Stomach (tissue), 8 donors: ENCODE measurements at regions not wholly inside any gene's neighbourhood (a gene's known extent, or its start where the extent isn't known, plus 50 kb on each side); places are given as distances from the start of the nearest gene placed in this dataset.

ENCODE experiments used
- DNase-seq, 2 donors: peaks; one replicate each; pipeline versions ENCODE4 v3.0.0 to v3.0.0-alpha.2; 2013 to 2019
- H3K27ac ChIP-seq, 5 donors: fragments of 200-600 bp in 4 of 5; sonication (generic) in 4 of 5; one replicate each; pipeline ENCODE4 v1.5.1; 2013 to 2019; ENCODE audit warnings: mild to moderate bottlenecking in 1 of 5, moderate library complexity in 1 of 5
- H3K27me3 ChIP-seq, 3 donors: fragments of 200-600 bp; sonication (generic); one replicate each; pipeline ENCODE4 v1.5.1; 2017 to 2019; ENCODE audit warnings: mixed run types in 1 of 3
- H3K36me3 ChIP-seq, 4 donors: fragments of 200-600 bp; sonication (generic); 1 replicate in 3 of 4; 2 replicates in 1 of 4; pipeline ENCODE4 v1.5.1; 2016 to 2019
- H3K4me1 ChIP-seq, 4 donors: fragments of 200-600 bp; sonication (generic); one replicate each; pipeline ENCODE4 v1.5.1; 2016 to 2019
- H3K4me3 ChIP-seq, 4 donors: fragments of 200-600 bp; sonication (generic) in 3 of 4; one replicate each; pipeline ENCODE4 v1.5.1; 2016 to 2019; ENCODE audit warnings: mild to moderate bottlenecking in 1 of 4
- H3K9me3 ChIP-seq, 4 donors: fragments of 200-600 bp; sonication (generic); one replicate each; pipeline ENCODE4 v1.5.1; 2016 to 2019
- CTCF ChIP-seq, 7 experiments: fragments of 450-650 bp in 4 of 7; fragments of 200-600 bp in 3 of 7; sonication (generic) in 3 of 7; IDR thresholded peaks; one replicate each; pipeline ENCODE4 v1.5.1; 2016 to 2019; ENCODE audit warnings: antibody characterized with exemption in 7 of 7, control low read depth in 2 of 7, mild to moderate bottlenecking in 1 of 7
- EP300 ChIP-seq: sonication (generic); formaldehyde crosslinking; IDR thresholded peaks from one replicate; pipeline ENCODE4 v1.6.1; 2017; ENCODE audit warnings: antibody characterized with exemption
- POLR2A ChIP-seq, 4 donors: fragments of 450-650 bp; IDR thresholded peaks; one replicate each; pipeline ENCODE4 v1.6.1; 2016; ENCODE audit warnings: antibody characterized with exemption in 4 of 4, control low read depth in 2 of 4, mild to moderate bottlenecking in 1 of 4, moderate library complexity in 1 of 4
- POLR2AphosphoS5 ChIP-seq, 3 donors: sonication (generic); formaldehyde crosslinking; IDR thresholded peaks; one replicate each; pipeline ENCODE4 v1.6.1; 2016; ENCODE audit warnings: antibody characterized with exemption in 3 of 3
- WGBS, 5 donors: extraction: QIAGEN DNeasy Blood & Tissue Kit in 3 of 5; methylation state at CpG; one replicate each; pipeline versions ENCODE4 v1.1.5 to v1.1.7; 2013 to 2018; 5-methylcytosine and 5-hydroxymethylcytosine counted together
- intact Hi-C: fragments of 100-400 bp; cut with DNase I; formaldehyde crosslinking; loops from one replicate; pipeline ENCODE4 v1.15.1; 2023; ENCODE audit warnings: low total_unique reads
- donor health status: healthy with polysubstance abuse.
- donor health status: Bipolar disorder and iron deficiency.
- donor health status: healthy.

- H3K27ac ChIP-seq: no peak overlapping the region
- TF ChIP-seq CTCF (IDR thresholded peaks at IDR 0.05): no peak
- TF ChIP-seq POLR2A (IDR thresholded peaks at IDR 0.05): no peak
- TF ChIP-seq POLR2AphosphoS5 (IDR thresholded peaks at IDR 0.05): no peak
- no peak for TF ChIP-seq EP300
- no peaks in the 10 kb centered on the region for H3K36me3 ChIP-seq
- DNase-seq: no peak
- peaks cover 7 to 41% (median 21%) of the 10 kb centered on the region in 3 donors for H3K27me3 ChIP-seq
- intact Hi-C loops: loop anchor here (10.0 kb wide), 1 partner anchor 519 kb away; no protein-coding TSS in a partner anchor
- H3K4me1 ChIP-seq: peaks cover 7 to 12% (median 11%) of the 10 kb centered on the region in 4 donors
- 74 to 84% (median 82%) methylated on average over 6 to 8 of the region's 8 CpGs for WGBS, 5 donors
- H3K9me3 ChIP-seq: no peaks in the 10 kb centered on the region
- no peak overlapping the region for H3K4me3 ChIP-seq
Observed at GRCh38 chr1:47703981-47704596, 266.2 kb downstream of the FOXD2 start.

- DNase-seq: no peak
- H3K36me3 ChIP-seq: no peaks in the 10 kb centered on the region
- WGBS, 5 donors: 44 to 77% (median 70%) methylated on average over 5 to 6 of the region's 6 CpGs
- intact Hi-C loops: loop anchor here (10.0 kb wide), 1 partner anchor 521 kb away; no protein-coding TSS in a partner anchor
- H3K9me3 ChIP-seq: no peaks in the 10 kb centered on the region
- peaks cover 22 to 27% (median 25%) of the 10 kb centered on the region in 4 donors for H3K4me1 ChIP-seq
- H3K27ac ChIP-seq: no peak overlapping the region
- H3K4me3 ChIP-seq: no peak overlapping the region
- H3K27me3 ChIP-seq: peaks cover 19 to 56% (median 36%) of the 10 kb centered on the region in 3 donors
- no peak for TF ChIP-seq POLR2AphosphoS5 (IDR thresholded peaks at IDR 0.05)
- no peak for TF ChIP-seq POLR2A (IDR thresholded peaks at IDR 0.05)
- TF ChIP-seq CTCF (IDR thresholded peaks at IDR 0.05): no peak
- TF ChIP-seq EP300: no peak
Observed at GRCh38 chr1:47705517-47706130, 267.8 kb downstream of the FOXD2 start.

GRCh38 chr1:47707503-47707902, 269.7 kb downstream of the FOXD2 start:
- intact Hi-C loops: loop anchor here (10.0 kb wide), 1 partner anchor 523 kb away; no protein-coding TSS in a partner anchor
- peaks cover 25 to 75% (median 55%) of the 10 kb centered on the region in 3 donors for H3K27me3 ChIP-seq

More at GRCh38 chr1:47707503-47707902, 269.7 kb downstream of the FOXD2 start:
- Histone ChIP-seq H3K27ac (no peak overlapping the region), H3K4me1 (peaks cover 23 to 33% (median 28%) of the 10 kb centered on the region in 4 donors), H3K36me3 (no peaks in the 10 kb centered on the region), H3K4me3 (no peak overlapping the region), H3K9me3 (no peaks in the 10 kb centered on the region)
- no peak for TF ChIP-seq CTCF (IDR thresholded peaks at IDR 0.05)
- no peak for TF ChIP-seq POLR2A (IDR thresholded peaks at IDR 0.05)
- no peak for TF ChIP-seq EP300
- no peak for TF ChIP-seq POLR2AphosphoS5 (IDR thresholded peaks at IDR 0.05)
- DNase-seq: no peak
- 49 to 62% (median 57%) methylated on average over 5 to 6 of the region's 6 CpGs for WGBS, 5 donors
